Activated naive CD8-positive, alpha-beta T cell treated with anti-CD3 and anti-CD28 coated beads, Interleukin-2, amount 50 U/mL, for 16 hours (primary cell): ENCODE measurements at regions not wholly inside any gene's neighbourhood (a gene's known extent, or its start where the extent isn't known, plus 50 kb on each side); places are given as distances from the start of the nearest gene placed in this dataset.

ENCODE experiments used
- DNase-seq: peaks from one replicate; pipeline ENCODE4 v3.0.0-alpha.2; 2020; ENCODE audit warnings: low read depth, low spot score

DNA sequence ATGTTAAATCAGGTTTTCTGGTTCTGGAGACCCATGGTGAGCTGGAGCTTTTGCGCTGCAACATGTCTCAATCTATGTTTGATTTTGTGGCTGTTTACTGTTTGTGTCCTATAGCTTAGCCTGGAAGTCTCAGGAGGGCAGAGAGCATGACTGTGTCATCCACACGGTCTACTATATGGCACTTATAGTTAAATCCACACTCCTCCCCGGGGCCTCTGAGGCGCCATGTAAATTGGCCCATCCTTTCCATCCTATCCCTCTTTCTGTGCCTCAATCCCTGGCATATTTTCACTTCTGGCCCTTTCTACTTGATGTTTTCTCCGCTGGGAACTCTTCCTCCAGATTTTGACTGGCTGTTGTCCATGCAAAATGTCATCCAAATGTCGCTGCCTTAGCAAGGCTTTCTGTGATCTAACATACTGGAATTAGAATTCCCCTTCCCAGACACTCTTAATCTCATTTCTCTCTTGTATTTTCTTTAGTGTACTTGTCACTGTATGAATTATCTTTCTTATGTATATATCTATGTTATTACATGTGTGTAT, 560.8 kb upstream of the RGMA start:
- no peak for DNase-seq

DNA sequence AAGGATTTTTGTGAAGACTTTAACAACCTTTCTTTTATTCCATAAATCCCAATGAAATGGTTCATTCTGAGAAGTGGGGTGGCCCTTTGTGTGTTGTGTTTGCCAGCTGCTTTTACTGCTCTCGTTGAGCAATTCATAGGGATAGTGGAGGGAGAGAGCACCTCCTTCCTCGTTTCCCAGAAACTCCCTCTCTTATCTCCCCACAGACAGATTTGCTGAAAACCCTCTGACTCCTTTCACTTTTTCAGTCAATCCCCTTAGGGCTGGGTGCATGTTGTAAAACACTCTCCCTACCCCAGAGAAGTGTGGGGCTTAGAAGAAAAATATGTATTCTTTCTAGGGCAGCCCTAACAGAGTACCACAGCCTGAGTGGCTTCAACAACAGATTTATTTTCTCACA, 557.2 kb upstream of the RGMA start:
- no peak for DNase-seq

DNA sequence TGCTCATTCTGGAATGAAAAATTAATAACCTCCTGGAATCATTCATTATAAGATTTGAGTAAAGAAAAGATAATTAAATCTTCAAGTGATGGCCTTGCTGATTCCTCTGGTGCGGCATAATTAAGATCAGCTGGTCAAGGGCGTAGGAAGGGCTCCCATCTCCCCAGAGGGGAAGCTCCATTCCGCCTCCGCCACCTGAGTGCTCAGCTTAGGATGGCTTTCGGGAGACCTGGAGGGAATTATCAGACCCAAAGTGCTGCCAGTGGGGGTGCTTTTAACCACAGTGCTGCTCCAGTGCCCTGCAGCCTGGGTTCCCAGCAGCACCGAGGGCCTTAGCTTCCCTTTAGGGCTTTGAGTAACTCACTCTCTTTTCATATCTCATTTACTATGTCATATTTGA, 556.6 kb upstream of the RGMA start:
- no peak for DNase-seq

GRCh38 chr15:93644595-93644994, 555.6 kb upstream of the RGMA start:
- no peak for DNase-seq

GRCh38 chr15:93640411-93640962, 551.5 kb upstream of the RGMA start:
- no peak for DNase-seq

- DNase-seq = no peak
These were observed 543.1 kb upstream of the RGMA start for GRCh38 chr15:93631958-93632618.

- DNase-seq = no peak
These were observed 530.6 kb upstream of the RGMA start for GRCh38 chr15:93619597-93619996.

GRCh38 chr15:93617443-93617842, 528.4 kb upstream of the RGMA start:
- DNase-seq = no peak

DNA sequence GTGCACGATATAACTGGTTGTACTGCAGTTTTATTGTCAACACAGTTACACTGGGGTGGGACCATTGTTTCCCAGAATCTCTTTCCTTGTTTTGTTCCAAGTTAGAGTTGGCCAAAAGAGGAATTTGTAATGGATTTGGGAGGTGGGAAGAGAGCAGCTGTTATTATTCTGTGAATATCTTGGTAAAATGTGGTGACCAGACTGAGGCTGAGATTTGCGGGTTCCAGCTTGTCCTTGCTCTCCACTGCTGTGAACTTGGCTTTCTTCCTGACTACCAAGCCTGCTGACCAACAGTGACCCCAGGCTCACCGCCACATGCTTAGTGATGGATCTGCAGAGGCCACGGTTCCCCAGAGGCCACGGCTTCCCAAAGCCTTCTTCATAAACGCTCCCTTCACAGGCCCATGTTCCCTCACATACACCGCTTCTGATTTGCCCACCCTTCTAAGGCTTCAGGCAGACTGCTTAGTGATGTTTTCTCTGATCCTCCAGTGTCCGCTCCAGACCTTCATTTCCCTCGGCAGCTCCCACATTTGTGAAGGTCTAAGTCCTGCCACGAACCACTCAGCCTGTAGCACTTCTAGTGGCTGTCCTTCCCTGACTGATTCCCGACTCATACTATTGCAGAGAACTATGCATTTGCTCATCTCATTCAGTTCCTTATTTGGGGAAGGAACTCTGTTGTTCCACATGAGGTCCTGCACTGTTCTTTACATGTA, 525.5 kb upstream of the RGMA start:
- no peak for DNase-seq

DNA sequence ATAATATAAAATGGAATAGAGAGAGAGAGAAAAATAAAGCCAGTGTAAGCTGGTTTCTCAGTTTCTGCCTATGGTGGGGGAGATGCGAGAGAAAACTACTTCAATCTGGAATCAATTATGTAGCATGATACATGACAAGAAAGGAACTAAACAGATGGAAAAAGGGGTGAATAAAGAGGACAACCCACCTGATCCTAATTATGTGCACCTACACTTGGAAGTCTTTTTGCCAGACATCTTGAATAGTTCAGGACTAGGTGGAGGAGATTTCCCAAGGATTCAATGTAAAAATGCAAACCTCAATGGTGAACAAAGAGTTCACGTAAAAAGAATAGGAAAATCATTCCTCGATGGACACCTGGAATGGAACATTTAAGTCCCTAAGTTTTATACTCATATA, 524.4 kb upstream of the RGMA start:
- DNase-seq = no peak

- DNase-seq = no peak
These were observed 523.9 kb upstream of the RGMA start for GRCh38 chr15:93612953-93613352.

DNA sequence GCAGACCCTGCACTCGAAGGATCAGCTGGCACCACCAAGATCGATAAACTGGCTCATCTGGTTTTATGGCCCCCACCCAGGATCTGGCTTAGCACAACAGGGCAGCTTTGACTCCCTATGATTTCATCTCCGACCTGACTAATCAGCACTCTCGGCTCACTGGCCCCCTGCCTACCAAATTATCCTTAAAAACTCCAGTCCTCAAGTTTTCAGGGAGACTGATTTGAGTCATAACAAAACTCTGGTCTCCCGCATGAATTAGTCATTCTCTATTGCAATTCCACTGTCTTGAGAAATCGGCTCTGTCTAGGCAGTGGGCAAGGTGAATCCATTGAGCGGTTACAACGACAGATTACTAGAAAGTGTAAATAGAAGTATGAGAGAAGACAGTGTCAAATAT, 521.9 kb upstream of the RGMA start:
- no peak for DNase-seq

DNA sequence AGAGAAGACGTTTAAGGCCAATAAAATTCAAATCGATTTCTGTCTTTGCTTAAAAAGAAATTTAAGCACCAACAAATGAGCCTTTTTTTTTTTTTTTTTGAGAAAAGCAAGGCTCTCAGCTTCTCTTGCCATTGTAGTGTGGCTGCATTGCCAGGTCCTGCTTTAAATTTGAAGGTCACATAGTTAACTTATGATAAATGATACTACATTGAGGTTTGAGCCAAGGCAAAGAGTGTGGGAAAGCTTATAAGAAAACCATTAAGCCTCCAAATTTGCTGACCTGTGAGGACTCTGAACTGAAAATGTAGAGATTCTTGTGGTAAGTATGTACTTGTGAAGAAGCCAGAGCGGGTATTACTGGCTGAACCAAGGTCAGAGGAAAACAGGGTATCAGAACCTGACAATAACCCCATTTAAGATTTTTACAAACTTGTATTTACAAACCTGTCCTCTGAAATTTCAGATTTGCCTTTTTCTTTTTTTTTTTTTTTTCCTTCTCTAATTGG, 519.7 kb upstream of the RGMA start:
- DNase-seq = no peak

- DNase-seq = no peak
These were observed 514.5 kb upstream of the RGMA start for GRCh38 chr15:93603550-93603949.

DNA sequence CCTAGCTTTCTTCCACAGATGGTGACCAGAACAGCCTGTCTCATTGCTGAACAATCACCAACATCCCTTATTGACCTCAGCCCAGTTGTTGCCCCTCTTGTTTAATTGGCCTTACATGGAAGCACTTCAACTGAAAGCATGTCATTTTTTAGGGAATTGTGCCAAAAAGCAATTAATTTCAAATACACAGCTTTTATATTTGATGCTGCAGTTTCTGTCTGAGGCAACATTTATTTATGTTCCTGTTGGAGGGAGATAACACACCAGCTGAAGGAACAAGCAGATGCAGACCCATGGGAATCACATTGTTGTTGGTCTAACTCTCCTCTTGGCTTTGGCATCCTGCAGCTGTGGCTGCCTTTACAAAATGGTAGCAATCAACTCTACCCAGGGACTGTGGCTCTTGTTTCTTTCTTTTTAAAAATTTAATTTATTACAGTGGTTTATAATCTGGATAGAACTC, 498.1 kb upstream of the RGMA start:
- no peak for DNase-seq

GRCh38 chr15:93585012-93585411, 496.0 kb upstream of the RGMA start:
- no peak for DNase-seq

- DNase-seq = no peak
These were observed 495.0 kb upstream of the RGMA start for GRCh38 chr15:93583968-93584367.

DNA sequence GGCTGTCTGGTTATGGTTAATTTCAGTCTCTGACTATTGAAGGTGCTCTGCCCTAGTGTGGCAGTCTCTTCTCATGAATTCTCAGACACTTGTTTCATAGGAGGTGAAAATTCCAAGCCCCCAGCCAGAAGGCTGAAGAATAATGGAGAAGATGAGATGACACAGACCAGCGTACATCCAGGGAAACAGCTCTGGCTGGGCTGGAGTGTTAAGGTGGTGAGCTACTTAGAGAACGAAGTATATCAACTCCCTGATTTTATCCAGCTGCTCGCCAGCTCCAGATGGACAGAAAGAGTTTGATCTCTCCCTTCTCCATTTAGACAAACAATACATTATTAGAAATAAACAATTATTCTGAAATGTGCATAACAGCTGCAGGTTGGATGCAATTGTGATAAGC, 494.5 kb upstream of the RGMA start:
- no peak for DNase-seq

- DNase-seq = no peak
These were observed 481.5 kb upstream of the RGMA start for GRCh38 chr15:93570527-93570926.

- DNase-seq = no peak
These were observed 477.8 kb upstream of the RGMA start for GRCh38 chr15:93566762-93567161.

DNA sequence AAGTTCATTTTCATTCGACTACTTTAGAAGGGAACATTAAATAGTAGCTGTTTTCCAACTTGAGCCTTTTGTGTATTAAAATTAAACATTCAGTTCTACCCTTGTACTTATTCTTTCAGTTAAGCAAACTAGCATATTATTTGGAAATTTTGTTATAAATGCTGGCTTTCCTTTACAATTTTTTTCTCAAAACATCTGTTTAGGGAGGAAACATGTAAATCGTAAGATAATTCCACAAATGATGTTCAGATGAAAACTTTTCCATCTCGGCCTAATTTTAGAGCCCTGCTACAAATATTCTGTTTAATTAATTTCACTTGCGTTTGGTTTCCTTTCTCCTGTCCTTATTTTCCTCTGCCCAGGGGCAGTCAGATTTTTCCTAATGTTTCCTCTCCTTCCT, 476.2 kb upstream of the RGMA start:
- DNase-seq = no peak

- DNase-seq = no peak
These were observed 474.2 kb upstream of the RGMA start for GRCh38 chr15:93563218-93563617.
